PC-9 (cell line): ENCODE measurements at regions not wholly inside any gene's neighbourhood (a gene's known extent, or its start where the extent isn't known, plus 50 kb on each side); places are given as distances from the start of the nearest gene placed in this dataset.

Experiments used
- BruUV-seq: library from RNA; stranded (reverse); fragments of 400-500 nt; replicated peaks from 2 replicates; lab custom pipeline; 2021; lab: Mats Ljungman, UMichigan
- CTCF ChIA-PET: fragments of 300-600 bp; sonication (Branson Sonifier 250); formaldehyde crosslinking; loops from one replicate; lab custom pipeline; 2022; ENCODE audit warnings: antibody characterized with exemption; lab: Charles Lee
- POLR2A ChIA-PET: fragments of 300-600 bp; sonication (Branson Sonifier 250); formaldehyde crosslinking; loops from one replicate; lab custom pipeline; 2022; ENCODE audit warnings: antibody characterized with exemption; ENCODE audit not compliant: unreplicated experiment; lab: Charles Lee
- DNase-seq, 2 experiments: peaks; one replicate each; pipeline versions ENCODE4 v3.0.0 to v3.0.0-alpha.2; 2015 to 2022; ENCODE audit warnings: mixed read lengths in 1 of 2
- H2AFZ ChIP-seq: fragments of 200-600 bp; sonication (generic); 2 replicates; pipeline ENCODE4 v1.8.1; 2017; ENCODE audit warnings: antibody characterized with exemption
- H3F3A ChIP-seq: fragments of 200-600 bp; sonication (generic); 2 replicates; pipeline ENCODE4 v1.8.1; 2017; ENCODE audit warnings: antibody characterized with exemption, mild to moderate bottlenecking, low read depth; ENCODE audit not compliant: insufficient read depth
- H3K27ac ChIP-seq: fragments of 200-600 bp; sonication (generic); 2 replicates; pipeline ENCODE4 v1.6.1; 2016; ENCODE audit warnings: mixed run types
- H3K27me3 ChIP-seq: fragments of 200-600 bp; sonication (generic); 2 replicates; pipeline ENCODE4 v1.6.1; 2016; ENCODE audit warnings: low read depth, mixed run types; ENCODE audit not compliant: insufficient read depth
- H3K36me3 ChIP-seq: fragments of 200-600 bp; sonication (generic); 2 replicates; pipeline ENCODE4 v1.6.1; 2016; ENCODE audit warnings: low read depth, mixed run types
- H3K4me1 ChIP-seq: fragments of 200-600 bp; sonication (generic); replicated peaks from 2 replicates; pipeline ENCODE4 v1.6.1; 2016; ENCODE audit warnings: mixed run types; ENCODE audit not compliant: insufficient read depth
- H3K4me2 ChIP-seq: fragments of 200-600 bp; sonication (generic); 2 replicates; pipeline ENCODE4 v1.6.1; 2017; ENCODE audit warnings: mixed run types
- H3K4me3 ChIP-seq: fragments of 200-600 bp; sonication (generic); 2 replicates; pipeline ENCODE4 v1.6.1; 2016; ENCODE audit warnings: mixed run types
- H3K79me2 ChIP-seq: fragments of 200-600 bp; sonication (generic); 2 replicates; pipeline ENCODE4 v1.6.1; 2017; ENCODE audit warnings: low read depth, mixed run types
- H3K9me2 ChIP-seq: fragments of 200-600 bp; sonication (generic); 2 replicates; pipeline ENCODE4 v1.8.1; 2017; ENCODE audit warnings: mild to moderate bottlenecking; ENCODE audit not compliant: insufficient read depth
- H3K9me3 ChIP-seq: fragments of 200-600 bp; sonication (generic); 2 replicates; pipeline ENCODE4 v1.8.1; 2016; ENCODE audit warnings: low read depth; ENCODE audit not compliant: insufficient read depth
- H4K20me1 ChIP-seq: fragments of 200-600 bp; sonication (generic); 2 replicates; pipeline ENCODE4 v1.8.1; 2017; ENCODE audit not compliant: insufficient read depth
- EZH2 ChIP-seq: fragments of 200-600 bp; sonication (generic); IDR thresholded peaks from 2 replicates; pipeline ENCODE4 v1.8.0; 2017; ENCODE audit warnings: antibody characterized with exemption, low read depth
- intact Hi-C: fragments of 100-400 bp; cut with micrococcal nuclease; formaldehyde crosslinking; loops from one replicate; pipeline ENCODE4 v1.10.0; 2022; ENCODE audit not compliant: unreplicated experiment
- TF ChIP-seq, protein P1 (sequence below): fragments of 200-600 bp; sonication (generic); conservative IDR thresholded peaks from 2 replicates; pipeline ENCODE4 v1.6.1; 2017; ENCODE audit warnings: mixed run types, antibody characterized with exemption, mild to moderate bottlenecking, moderate library complexity

GRCh38 chr6:98470821-98471220, 363.6 kb upstream of the POU3F2 start:
- Histone ChIP-seq H3F3A (no peaks in the 10 kb centered on the region), H3K36me3 (no peaks in the 10 kb centered on the region), H3K4me3 (no peak overlapping the region), H3K9me3 (no peaks in the 10 kb centered on the region), H3K79me2 (no peaks in the 10 kb centered on the region), H3K27me3 (no peaks in the 10 kb centered on the region), H3K9me2 (no peaks in the 10 kb centered on the region), H3K4me1 (no peaks in the 10 kb centered on the region), H3K27ac (no peak overlapping the region), H4K20me1 (no peaks in the 10 kb centered on the region), H3K4me2 (no peak overlapping the region), H2AFZ (no peak overlapping the region)
- intact Hi-C loops = no loop called here
- no TSS peak for BruUV-seq
- CTCF ChIA-PET = no interaction called here
- DNase-seq = no peak
- POLR2A ChIA-PET = interaction anchor here (0.6 kb wide), 1 partner anchor 129 kb away, joined by 5 read pairs; no protein-coding TSS in a partner anchor
- TF ChIP-seq, protein P1, sequence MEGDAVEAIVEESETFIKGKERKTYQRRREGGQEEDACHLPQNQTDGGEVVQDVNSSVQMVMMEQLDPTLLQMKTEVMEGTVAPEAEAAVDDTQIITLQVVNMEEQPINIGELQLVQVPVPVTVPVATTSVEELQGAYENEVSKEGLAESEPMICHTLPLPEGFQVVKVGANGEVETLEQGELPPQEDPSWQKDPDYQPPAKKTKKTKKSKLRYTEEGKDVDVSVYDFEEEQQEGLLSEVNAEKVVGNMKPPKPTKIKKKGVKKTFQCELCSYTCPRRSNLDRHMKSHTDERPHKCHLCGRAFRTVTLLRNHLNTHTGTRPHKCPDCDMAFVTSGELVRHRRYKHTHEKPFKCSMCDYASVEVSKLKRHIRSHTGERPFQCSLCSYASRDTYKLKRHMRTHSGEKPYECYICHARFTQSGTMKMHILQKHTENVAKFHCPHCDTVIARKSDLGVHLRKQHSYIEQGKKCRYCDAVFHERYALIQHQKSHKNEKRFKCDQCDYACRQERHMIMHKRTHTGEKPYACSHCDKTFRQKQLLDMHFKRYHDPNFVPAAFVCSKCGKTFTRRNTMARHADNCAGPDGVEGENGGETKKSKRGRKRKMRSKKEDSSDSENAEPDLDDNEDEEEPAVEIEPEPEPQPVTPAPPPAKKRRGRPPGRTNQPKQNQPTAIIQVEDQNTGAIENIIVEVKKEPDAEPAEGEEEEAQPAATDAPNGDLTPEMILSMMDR = no peak
- no peak for TF ChIP-seq EZH2

DNA sequence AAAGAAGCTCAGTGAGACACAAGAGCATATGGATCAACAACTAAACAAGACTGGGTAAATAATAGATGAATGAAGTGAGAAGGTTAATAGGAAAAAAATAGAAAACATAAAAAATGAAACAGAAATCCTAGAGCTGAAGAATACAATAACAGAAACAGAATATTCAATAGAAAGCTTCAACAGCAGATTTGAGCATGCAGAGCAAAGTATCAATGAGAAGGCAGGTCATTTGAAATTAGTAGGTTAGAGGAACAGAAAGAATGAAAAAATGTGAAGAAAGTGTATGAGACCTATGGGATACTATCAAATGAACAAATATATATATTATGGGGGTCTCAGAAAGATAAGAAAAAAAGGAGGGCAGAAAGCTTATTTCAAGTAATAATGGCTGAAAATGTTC, 362.9 kb upstream of the POU3F2 start:
- no peaks in the 10 kb centered on the region for H3K36me3 ChIP-seq
- H3F3A ChIP-seq = no peaks in the 10 kb centered on the region
- intact Hi-C loops = no loop called here
- no peak overlapping the region for H3K4me3 ChIP-seq
- H3K9me3 ChIP-seq = no peaks in the 10 kb centered on the region
- no peaks in the 10 kb centered on the region for H3K9me2 ChIP-seq
- DNase-seq = no peak
- no peak overlapping the region for H2AFZ ChIP-seq
- TF ChIP-seq, protein P1 = no peak
- TF ChIP-seq EZH2 = no peak
- H3K4me2 ChIP-seq = no peak overlapping the region
- no peaks in the 10 kb centered on the region for H3K27me3 ChIP-seq
- no peak overlapping the region for H3K27ac ChIP-seq
- ChIA-PET POLR2A (no interaction called here), CTCF (no interaction called here)
- no peaks in the 10 kb centered on the region for H3K4me1 ChIP-seq
- no peaks in the 10 kb centered on the region for H4K20me1 ChIP-seq
- no TSS peak for BruUV-seq
- no peaks in the 10 kb centered on the region for H3K79me2 ChIP-seq

DNA sequence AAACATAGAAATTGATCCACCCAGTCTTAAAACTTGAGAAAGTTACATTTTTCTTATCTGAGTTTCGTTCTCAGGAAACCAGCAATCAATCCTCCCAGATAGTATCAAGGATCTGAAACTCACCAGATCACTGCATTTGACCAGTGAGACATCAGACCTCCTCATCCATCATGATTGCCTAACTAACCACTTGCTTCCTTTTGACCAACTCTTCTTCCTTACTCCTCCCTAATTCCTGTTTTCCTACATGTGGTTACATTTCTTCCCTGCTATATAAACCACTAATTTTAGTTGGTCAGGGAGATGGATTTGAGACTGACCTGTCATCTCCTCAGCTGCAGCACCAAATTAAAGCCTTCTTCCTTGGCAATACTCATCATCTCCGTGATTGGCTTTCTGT, 357.1 kb upstream of the POU3F2 start:
- Histone ChIP-seq H3K4me3 (no peak overlapping the region), H3K36me3 (no peaks in the 10 kb centered on the region), H3K27me3 (no peaks in the 10 kb centered on the region), H3K9me3 (no peaks in the 10 kb centered on the region), H3K27ac (no peak overlapping the region), H2AFZ (no peak overlapping the region), H3K9me2 (peaks cover 3% of the 10 kb centered on the region; the same call in 1 of the 2 replicates), H3K4me1 (no peaks in the 10 kb centered on the region), H4K20me1 (no peaks in the 10 kb centered on the region), H3K79me2 (no peaks in the 10 kb centered on the region), H3K4me2 (no peak overlapping the region), H3F3A (no peaks in the 10 kb centered on the region)
- no TSS peak for BruUV-seq
- TF ChIP-seq, protein P1 = no peak
- TF ChIP-seq EZH2 = no peak
- POLR2A ChIA-PET = no interaction called here
- no peak for DNase-seq
- intact Hi-C loops = no loop called here
- CTCF ChIA-PET = no interaction called here
